B cell (primary cell): ENCODE measurements at regions not wholly inside any gene's neighbourhood (a gene's known extent, or its start where the extent isn't known, plus 50 kb on each side); places are given as distances from the start of the nearest gene placed in this dataset.

Source experiments
- EZH2 ChIP-seq: IDR thresholded peaks from 2 replicates; pipeline ENCODE4 v1.6.1; 2012; ENCODE audit warnings: borderline replicate concordance, low read depth, mild to moderate bottlenecking, moderate library complexity, low read length; ENCODE audit not compliant: insufficient read depth, poor library complexity, severe bottlenecking
- TF ChIP-seq, protein P1 (sequence below): fragments of 200-600 bp; IDR thresholded peaks from one replicate; pipeline ENCODE4 v1.8.0; 2022; ENCODE audit warnings: antibody characterized with exemption, mild to moderate bottlenecking

DNA sequence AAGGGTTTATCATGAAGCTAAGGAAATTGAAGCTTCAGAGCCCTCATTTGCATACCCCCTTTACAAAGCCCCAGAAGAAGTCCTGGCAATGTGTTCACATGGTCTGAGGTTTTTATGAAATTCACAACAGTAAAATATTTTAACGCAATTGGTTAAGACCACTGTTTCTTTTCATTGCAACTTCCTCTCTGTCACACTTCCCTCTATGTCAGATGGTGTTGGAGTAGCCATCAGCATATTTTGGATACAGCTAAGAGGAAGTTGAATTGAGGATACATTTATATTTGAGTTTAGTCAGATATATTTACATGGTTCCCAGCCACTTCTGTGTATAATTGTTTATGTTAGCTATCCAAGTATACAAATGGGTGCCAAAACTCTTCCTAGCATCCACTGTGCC is 170.0 kb downstream of the TXNL1 start:
- TF ChIP-seq, protein P1, sequence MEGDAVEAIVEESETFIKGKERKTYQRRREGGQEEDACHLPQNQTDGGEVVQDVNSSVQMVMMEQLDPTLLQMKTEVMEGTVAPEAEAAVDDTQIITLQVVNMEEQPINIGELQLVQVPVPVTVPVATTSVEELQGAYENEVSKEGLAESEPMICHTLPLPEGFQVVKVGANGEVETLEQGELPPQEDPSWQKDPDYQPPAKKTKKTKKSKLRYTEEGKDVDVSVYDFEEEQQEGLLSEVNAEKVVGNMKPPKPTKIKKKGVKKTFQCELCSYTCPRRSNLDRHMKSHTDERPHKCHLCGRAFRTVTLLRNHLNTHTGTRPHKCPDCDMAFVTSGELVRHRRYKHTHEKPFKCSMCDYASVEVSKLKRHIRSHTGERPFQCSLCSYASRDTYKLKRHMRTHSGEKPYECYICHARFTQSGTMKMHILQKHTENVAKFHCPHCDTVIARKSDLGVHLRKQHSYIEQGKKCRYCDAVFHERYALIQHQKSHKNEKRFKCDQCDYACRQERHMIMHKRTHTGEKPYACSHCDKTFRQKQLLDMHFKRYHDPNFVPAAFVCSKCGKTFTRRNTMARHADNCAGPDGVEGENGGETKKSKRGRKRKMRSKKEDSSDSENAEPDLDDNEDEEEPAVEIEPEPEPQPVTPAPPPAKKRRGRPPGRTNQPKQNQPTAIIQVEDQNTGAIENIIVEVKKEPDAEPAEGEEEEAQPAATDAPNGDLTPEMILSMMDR: no peak
- no peak for TF ChIP-seq EZH2
